OCI-LY1 (cell line): ENCODE measurements at regions not wholly inside any gene's neighbourhood (a gene's known extent, or its start where the extent isn't known, plus 50 kb on each side); places are given as distances from the start of the nearest gene placed in this dataset.

Experiments used
- EZH2 ChIP-seq: fragments of 200-600 bp; sonication (generic), shearing (Covaris generic); IDR thresholded peaks from 2 replicates; pipeline ENCODE4 v1.8.0; 2017; ENCODE audit warnings: borderline replicate concordance, mixed run types, mild to moderate bottlenecking, antibody characterized with exemption, low read length, moderate library complexity, mixed read lengths
- TF ChIP-seq, protein P1 (sequence below): fragments of 200-600 bp; sonication (generic), shearing (Covaris generic); IDR thresholded peaks from 2 replicates; pipeline ENCODE4 v1.5.1; 2017; ENCODE audit warnings: mild to moderate bottlenecking, antibody characterized with exemption, low read length, moderate library complexity, mixed read lengths

DNA sequence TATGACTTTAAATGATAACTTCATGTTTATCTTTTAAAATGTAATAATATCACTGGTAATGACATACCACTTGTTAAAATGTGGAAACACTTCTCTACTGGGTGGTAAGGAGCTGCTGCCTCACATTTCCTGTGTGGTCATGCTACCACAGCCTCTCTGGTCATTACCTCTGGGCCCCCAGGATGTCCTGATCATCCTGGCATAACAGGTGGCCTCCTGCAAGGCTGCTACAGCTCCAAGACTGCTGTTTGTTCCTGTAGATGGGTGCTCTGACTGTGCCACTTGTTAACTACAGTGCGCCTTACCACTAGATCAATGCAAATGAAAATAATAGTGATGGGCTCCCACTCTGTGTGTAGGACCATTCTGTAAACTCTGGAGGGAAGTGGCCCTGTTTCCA, 500.2 kb upstream of the SPRED2 start:
- TF ChIP-seq, protein P1, sequence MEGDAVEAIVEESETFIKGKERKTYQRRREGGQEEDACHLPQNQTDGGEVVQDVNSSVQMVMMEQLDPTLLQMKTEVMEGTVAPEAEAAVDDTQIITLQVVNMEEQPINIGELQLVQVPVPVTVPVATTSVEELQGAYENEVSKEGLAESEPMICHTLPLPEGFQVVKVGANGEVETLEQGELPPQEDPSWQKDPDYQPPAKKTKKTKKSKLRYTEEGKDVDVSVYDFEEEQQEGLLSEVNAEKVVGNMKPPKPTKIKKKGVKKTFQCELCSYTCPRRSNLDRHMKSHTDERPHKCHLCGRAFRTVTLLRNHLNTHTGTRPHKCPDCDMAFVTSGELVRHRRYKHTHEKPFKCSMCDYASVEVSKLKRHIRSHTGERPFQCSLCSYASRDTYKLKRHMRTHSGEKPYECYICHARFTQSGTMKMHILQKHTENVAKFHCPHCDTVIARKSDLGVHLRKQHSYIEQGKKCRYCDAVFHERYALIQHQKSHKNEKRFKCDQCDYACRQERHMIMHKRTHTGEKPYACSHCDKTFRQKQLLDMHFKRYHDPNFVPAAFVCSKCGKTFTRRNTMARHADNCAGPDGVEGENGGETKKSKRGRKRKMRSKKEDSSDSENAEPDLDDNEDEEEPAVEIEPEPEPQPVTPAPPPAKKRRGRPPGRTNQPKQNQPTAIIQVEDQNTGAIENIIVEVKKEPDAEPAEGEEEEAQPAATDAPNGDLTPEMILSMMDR, result no peak
- no peak for TF ChIP-seq EZH2
